Adrenal gland (tissue), 9 donors: ENCODE measurements at regions not wholly inside any gene's neighbourhood (a gene's known extent, or its start where the extent isn't known, plus 50 kb on each side); places are given as distances from the start of the nearest gene placed in this dataset.

Source experiments
- DNase-seq, 7 donors: peaks; one replicate each; pipeline ENCODE4 v3.0.0-alpha.2; 2019 to 2020
- H3K27ac ChIP-seq, 5 donors: fragments of 200-600 bp; sonication (generic) in 4 of 5; 1 replicate in 3 of 5; 2 replicates in 2 of 5; pipeline versions ENCODE4 v1.5.1 to v1.8.0; 2016 to 2020; ENCODE audit warnings: mild to moderate bottlenecking in 1 of 5
- H3K27me3 ChIP-seq: fragments of 200-600 bp; 2 replicates; pipeline ENCODE4 v1.8.0; 2021
- H3K36me3 ChIP-seq, 2 donors: fragments of 200-600 bp; replicated peaks in 1 of 2; 1 replicate in 1 of 2; 2 replicates in 1 of 2; pipeline versions ENCODE4 v1.5.1 to v1.8.0; 2018 to 2022
- H3K4me1 ChIP-seq, 2 donors: fragments of 200-600 bp; replicated peaks in 1 of 2; 1 replicate in 1 of 2; 2 replicates in 1 of 2; pipeline versions ENCODE4 v1.5.1 to v1.8.0; 2018 to 2021
- H3K4me3 ChIP-seq, 4 donors: fragments of 200-600 bp; sonication (generic) in 3 of 4; one replicate each; pipeline ENCODE4 v1.5.1; 2016 to 2018
- H3K9me3 ChIP-seq, 3 donors: fragments of 200-600 bp; sonication (generic) in 1 of 3; replicated peaks in 1 of 3; 1 replicate in 2 of 3; 2 replicates in 1 of 3; pipeline versions ENCODE4 v1.5.1 to v1.8.0; 2016 to 2021
- CTCF ChIP-seq, 6 experiments: fragments of 450-650 bp in 4 of 6; fragments of 200-600 bp in 2 of 6; sonication (generic) in 1 of 6; IDR thresholded peaks; 1 replicate in 5 of 6; 2 replicates in 1 of 6; pipeline versions ENCODE4 v1.5.1 to v1.8.0; 2016 to 2021; ENCODE audit warnings: antibody characterized with exemption in 6 of 6, mild to moderate bottlenecking in 2 of 6, moderate library complexity in 1 of 6
- POLR2A ChIP-seq, 2 donors: fragments of 450-650 bp; IDR thresholded peaks; one replicate each; pipeline ENCODE4 v1.6.1; 2017; ENCODE audit warnings: antibody characterized with exemption in 2 of 2, mild to moderate bottlenecking in 2 of 2, moderate library complexity in 1 of 2
- WGBS, 4 donors: extraction: QIAGEN DNeasy Blood & Tissue Kit in 2 of 4; methylation state at CpG; one replicate each; pipeline versions ENCODE4 v1.1.5 to v1.1.7; 2013 to 2017; 5-methylcytosine and 5-hydroxymethylcytosine counted together
- intact Hi-C, 2 donors: fragments of 100-400 bp; cut with DNase I; formaldehyde crosslinking; loops; one replicate each; pipeline versions ENCODE4 v1.14.1 to v1.15.0; 2022 to 2023
- donor health status: healthy with polysubstance abuse.
- donor health status: Bipolar disorder and iron deficiency.
- donor health status: DM: yes; HTN: yes; CAD: no.
- donor health status: DM: no; HTN: no; CAD: no.
- donor health status: DM: no; HTN: no; CAD: no.

GRCh38 chr6:164377348-164377918, 932.0 kb downstream of the C6orf118 start:
- 71 to 83% (median 78%) methylated on average over 6 of the region's 6 CpGs for WGBS, 4 donors
- DNase-seq = no peak
- H3K4me3 ChIP-seq = no peak overlapping the region
- H3K4me1 ChIP-seq = no peaks in the 10 kb centered on the region
- H3K36me3 ChIP-seq = no peaks in the 10 kb centered on the region
- TF ChIP-seq CTCF (IDR thresholded peaks at IDR 0.05) (no peak), POLR2A (IDR thresholded peaks at IDR 0.05) (no peak)
- intact Hi-C loops = no loop called here
- H3K27ac ChIP-seq = no peak overlapping the region
- H3K27me3 ChIP-seq = no peaks in the 10 kb centered on the region
- no peaks in the 10 kb centered on the region for H3K9me3 ChIP-seq

GRCh38 chr6:164370773-164371172, 938.6 kb downstream of the C6orf118 start:
- no peak for DNase-seq
- H3K9me3 ChIP-seq = no peaks in the 10 kb centered on the region
- no peak overlapping the region for H3K27ac ChIP-seq
- H3K4me1 ChIP-seq = no peaks in the 10 kb centered on the region
- TF ChIP-seq CTCF (IDR thresholded peaks at IDR 0.05) (no peak), POLR2A (IDR thresholded peaks at IDR 0.05) (no peak)
- H3K4me3 ChIP-seq = no peak overlapping the region
- H3K36me3 ChIP-seq = no peaks in the 10 kb centered on the region
- intact Hi-C loops = no loop called here
- no peaks in the 10 kb centered on the region for H3K27me3 ChIP-seq

GRCh38 chr6:164359441-164359840, 944.9 kb downstream of the QKI start:
- DNase-seq = no peak
- Histone ChIP-seq H3K27ac (no peak overlapping the region), H3K4me1 (no peaks in the 10 kb centered on the region), H3K27me3 (no peaks in the 10 kb centered on the region), H3K4me3 (no peak overlapping the region), H3K36me3 (no peaks in the 10 kb centered on the region), H3K9me3 (no peaks in the 10 kb centered on the region)
- 90 to 95% (median 91%) methylated on average over 2 of the region's 2 CpGs for WGBS, 4 donors
- intact Hi-C loops = no loop called here
- no peak for TF ChIP-seq POLR2A (IDR thresholded peaks at IDR 0.05)
- no peak for TF ChIP-seq CTCF (IDR thresholded peaks at IDR 0.05)

- intact Hi-C loops = no loop called here
- TF ChIP-seq CTCF (IDR thresholded peaks at IDR 0.05) (no peak), POLR2A (IDR thresholded peaks at IDR 0.05) (no peak)
- H3K9me3 ChIP-seq = no peaks in the 10 kb centered on the region
- H3K27me3 ChIP-seq = no peaks in the 10 kb centered on the region
- no peaks in the 10 kb centered on the region for H3K36me3 ChIP-seq
- no peak for DNase-seq
- no peaks in the 10 kb centered on the region for H3K4me1 ChIP-seq
- no peak overlapping the region for H3K27ac ChIP-seq
- 57 to 84% (median 74%) methylated on average over 2 of the region's 2 CpGs for WGBS, 4 donors
- no peak overlapping the region for H3K4me3 ChIP-seq
These were observed 944.5 kb downstream of the QKI start for GRCh38 chr6:164359036-164359435.
